ENCODE measurements at regions not wholly inside any gene's neighbourhood (a gene's known extent, or its start where the extent isn't known, plus 50 kb on each side); places are given as distances from the start of the nearest gene placed in this dataset.

GRCh38 chr4:35052546-35052945 is 1191.8 kb downstream of the ARAP2 start:
- Mint-ChIP-seq H3K27ac (no peak overlapping the region), H3K9me3 (0 out of 5 replicates have a peak, but pooled peaks cover 0 to 2% of the 10 kb centered on the region in 2 experiments), H3K27me3 (ENCODE audit: low read depth) (no peaks in the 10 kb centered on the region), H3K4me1 (peaks cover 5% of the 10 kb centered on the region in 2 experiments; a peak in 3 of 4 replicates), H3K4me3 (no peak overlapping the region), H3K36me3 (ENCODE audit: insufficient read depth in 1 of 3, low read depth in 3 of 3) (no peaks in the 10 kb centered on the region)
- Histone ChIP-seq H3K9me3 (ENCODE audit: control insufficient read depth, low read depth, low read length) (no peaks in the 10 kb centered on the region), H3K79me2 (ENCODE audit: insufficient read depth, low read length) (no peaks in the 10 kb centered on the region), H3K23ac (ENCODE audit: insufficient read length, low read depth, low read length) (no peak overlapping the region), H3K14ac (ENCODE audit: insufficient read depth, low read length) (no peak overlapping the region), H3K27ac (ENCODE audit: insufficient read length, low read depth, low read length) (no peak overlapping the region), H4K8ac (replicated peaks; ENCODE audit: insufficient read length, low read depth, low read length) (no peak overlapping the region), H3K4ac (ENCODE audit: low read depth, low read length) (no peak overlapping the region), H3K27me3 (ENCODE audit: insufficient read depth, low read length) (no peaks in the 10 kb centered on the region), H2BK15ac (ENCODE audit: low read depth, low read length) (no peak overlapping the region), H3K9ac (ENCODE audit: extremely low read depth, insufficient read length, low read length) (no peak overlapping the region), H2BK5ac (ENCODE audit: insufficient read length, low read length) (no peak overlapping the region), H2BK120ac (ENCODE audit: low read depth, low read length, poor library complexity, severe bottlenecking) (no peak overlapping the region), H3K23me2 (ENCODE audit: insufficient read length, low read depth, low read length, poor library complexity, severe bottlenecking) (no peaks in the 10 kb centered on the region), H3K4me1 (ENCODE audit: insufficient read depth, low read length) (no peaks in the 10 kb centered on the region), H3K56ac (ENCODE audit: insufficient read length, low read depth, low read length) (no peak overlapping the region), H3T11ph (ENCODE audit: low read length) (no peak overlapping the region), H2AK5ac (ENCODE audit: insufficient read length, low read length) (no peak overlapping the region), H3K18ac (ENCODE audit: insufficient read length, low read depth, low read length) (no peak overlapping the region), H3K79me1 (ENCODE audit: insufficient read depth, low read depth, low read length, poor library complexity, severe bottlenecking) (no peaks in the 10 kb centered on the region), H2BK12ac (ENCODE audit: insufficient read length, low read depth, low read length) (no peak overlapping the region), H4K91ac (ENCODE audit: insufficient read length, low read depth, low read length) (no peak overlapping the region), H2AFZ (ENCODE audit: low read length) (no peak overlapping the region), H3K4me2 (ENCODE audit: insufficient read depth, insufficient read length, low read length) (no peak overlapping the region), H4K20me1 (ENCODE audit: control insufficient read depth, insufficient read depth, insufficient read length) (no peaks in the 10 kb centered on the region), H2BK20ac (ENCODE audit: low read depth, low read length, poor library complexity, severe bottlenecking) (no peak overlapping the region), H4K5ac (ENCODE audit: insufficient read length, low read depth, low read length) (no peak overlapping the region)
- no peak for TF ChIP-seq CTCF (conservative IDR thresholded peaks at IDR 0.05)
- DNase-seq: no peak
- no CpG with 5 or more reads among the region's 9 CpGs for WGBS (ENCODE audit: extremely low coverage, insufficient read length, low lambda C conversion rate)

All from H9 (cell line).